ACC112 (cell line): ENCODE measurements at regions not wholly inside any gene's neighbourhood (a gene's known extent, or its start where the extent isn't known, plus 50 kb on each side); places are given as distances from the start of the nearest gene placed in this dataset.
"Not testable (repeated sequence)": the region's sequence is repeated elsewhere in the genome, so short reads cannot be mapped to it uniquely, and the experiment has no call there.

ENCODE experiments used
- H2AFZ ChIP-seq: fragments of 200-600 bp; sonication (generic); one replicate; pipeline ENCODE4 v1.6.0; 2017; ENCODE audit warnings: antibody characterized with exemption, low read length; ENCODE audit not compliant: unreplicated experiment
- H3K27ac ChIP-seq: fragments of 200-600 bp; sonication (generic); 2 replicates; pipeline ENCODE4 v1.5.1; 2014; ENCODE audit warnings: low read depth, mild to moderate bottlenecking, antibody characterized with exemption, low read length, moderate library complexity
- H3K27me3 ChIP-seq: fragments of 200-600 bp; sonication (generic); 2 replicates; pipeline ENCODE4 v1.6.1; 2014; ENCODE audit warnings: mild to moderate bottlenecking, antibody characterized with exemption, low read length, moderate library complexity, mixed read lengths; ENCODE audit not compliant: insufficient read depth
- H3K36me3 ChIP-seq: fragments of 200-600 bp; sonication (generic); 2 replicates; pipeline ENCODE4 v1.6.1; 2016; ENCODE audit warnings: mild to moderate bottlenecking, antibody characterized with exemption, low read length, moderate library complexity, mixed read lengths; ENCODE audit not compliant: insufficient read depth
- H3K4me1 ChIP-seq: fragments of 200-600 bp; sonication (generic); one replicate; pipeline ENCODE4 v1.6.1; 2016; ENCODE audit warnings: low read length, mixed read lengths; ENCODE audit not compliant: insufficient read depth, unreplicated experiment, control insufficient read depth
- H3K4me3 ChIP-seq: fragments of 200-600 bp; sonication (generic); 2 replicates; pipeline ENCODE4 v1.5.1; 2014; ENCODE audit warnings: mild to moderate bottlenecking, low read depth, low read length
- H3K79me2 ChIP-seq: fragments of 200-600 bp; sonication (generic); one replicate; pipeline ENCODE4 v1.6.0; 2016; ENCODE audit warnings: low read length; ENCODE audit not compliant: control insufficient read depth, unreplicated experiment, insufficient read depth

DNA sequence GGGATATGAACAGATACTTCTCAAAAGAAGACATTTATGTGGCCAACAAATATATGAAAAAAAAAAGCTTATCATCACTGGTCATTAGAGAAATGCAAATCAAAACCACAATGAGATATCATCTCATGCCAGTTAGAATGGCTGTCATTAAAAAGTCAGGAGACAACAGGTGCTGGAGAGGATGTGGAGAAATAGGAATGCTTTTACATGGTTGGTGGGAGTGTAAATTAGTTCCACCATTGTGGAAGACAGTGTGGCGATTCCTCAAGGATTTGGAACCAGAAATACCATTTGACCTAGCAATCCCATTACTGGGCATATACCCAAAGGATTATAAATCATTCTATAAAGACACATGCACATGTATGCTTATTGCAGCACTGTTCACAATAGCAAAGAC, 408.5 kb downstream of the RAP2B start:
- H3K79me2 ChIP-seq, H3K27ac ChIP-seq, H3K4me1 ChIP-seq: not testable (repeated sequence)

GRCh38 chr3:153572165-153572564, 410.1 kb downstream of the RAP2B start:
- H3K79me2 ChIP-seq, result no peaks in the 10 kb centered on the region
- no peak overlapping the region for H2AFZ ChIP-seq
- no peaks in the 10 kb centered on the region for H3K4me1 ChIP-seq
- no peaks in the 10 kb centered on the region for H3K36me3 ChIP-seq
- no peak overlapping the region for H3K4me3 ChIP-seq
- H3K27ac ChIP-seq, result no peak overlapping the region
- no peaks in the 10 kb centered on the region for H3K27me3 ChIP-seq

More for the DNA sequence above, 408.5 kb downstream of the RAP2B start:
- not testable (repeated sequence) for H3K36me3 ChIP-seq, H2AFZ ChIP-seq, H3K27me3 ChIP-seq, H3K4me3 ChIP-seq

DNA sequence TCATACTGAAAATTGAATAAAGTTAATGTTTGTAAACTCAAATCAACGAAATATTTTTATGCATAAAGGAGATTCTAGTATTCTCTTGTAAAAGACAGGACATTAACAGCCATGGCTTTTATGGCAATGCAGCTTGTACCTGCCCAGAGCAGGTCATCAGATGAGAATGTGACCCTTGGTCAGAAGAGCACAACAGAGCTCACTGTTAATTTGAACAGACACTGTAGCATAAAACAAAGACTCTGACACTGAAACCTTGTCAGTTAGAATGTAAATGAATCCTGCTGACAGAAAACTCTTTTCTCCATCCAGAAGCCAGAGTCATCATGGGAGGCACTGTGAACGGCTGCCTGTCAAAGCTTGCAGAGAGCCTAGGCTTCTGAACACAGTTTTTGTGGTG, 410.6 kb downstream of the RAP2B start:
- no peaks in the 10 kb centered on the region for H3K27me3 ChIP-seq
- H3K4me1 ChIP-seq, result no peaks in the 10 kb centered on the region
- no peak overlapping the region for H3K4me3 ChIP-seq
- no peaks in the 10 kb centered on the region for H3K79me2 ChIP-seq
- H3K27ac ChIP-seq, result no peak overlapping the region
- no peak overlapping the region for H2AFZ ChIP-seq
- H3K36me3 ChIP-seq, result no peaks in the 10 kb centered on the region

DNA sequence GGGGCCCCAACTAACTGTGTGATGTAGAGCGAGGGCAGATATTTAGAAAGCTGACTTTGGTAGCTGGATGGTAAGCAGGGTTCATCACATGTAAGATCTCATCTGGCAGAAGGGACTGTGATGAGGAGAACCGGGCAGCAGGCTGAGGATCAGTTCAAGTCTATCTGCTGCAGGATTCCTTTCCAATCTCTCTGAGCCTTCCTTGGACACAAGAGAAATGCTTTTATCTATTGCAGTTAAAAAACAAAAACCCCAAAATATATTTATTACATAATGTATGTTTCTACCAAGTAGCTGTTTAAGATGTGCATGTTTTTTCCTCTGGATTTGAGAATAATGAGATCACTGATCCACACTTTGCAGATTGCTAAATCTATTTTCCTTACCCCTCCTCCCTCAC, 411.5 kb downstream of the RAP2B start:
- Histone ChIP-seq H3K4me3 (no peak overlapping the region), H3K36me3 (no peaks in the 10 kb centered on the region), H3K27ac (no peak overlapping the region), H3K4me1 (no peaks in the 10 kb centered on the region), H3K27me3 (no peaks in the 10 kb centered on the region), H2AFZ (no peak overlapping the region), H3K79me2 (no peaks in the 10 kb centered on the region)

GRCh38 chr3:153574445-153574844, 412.4 kb downstream of the RAP2B start:
- Histone ChIP-seq H3K27me3 (no peaks in the 10 kb centered on the region), H3K4me3 (no peak overlapping the region), H2AFZ (no peak overlapping the region), H3K36me3 (no peaks in the 10 kb centered on the region), H3K27ac (no peak overlapping the region), H3K79me2 (no peaks in the 10 kb centered on the region), H3K4me1 (no peaks in the 10 kb centered on the region)

DNA sequence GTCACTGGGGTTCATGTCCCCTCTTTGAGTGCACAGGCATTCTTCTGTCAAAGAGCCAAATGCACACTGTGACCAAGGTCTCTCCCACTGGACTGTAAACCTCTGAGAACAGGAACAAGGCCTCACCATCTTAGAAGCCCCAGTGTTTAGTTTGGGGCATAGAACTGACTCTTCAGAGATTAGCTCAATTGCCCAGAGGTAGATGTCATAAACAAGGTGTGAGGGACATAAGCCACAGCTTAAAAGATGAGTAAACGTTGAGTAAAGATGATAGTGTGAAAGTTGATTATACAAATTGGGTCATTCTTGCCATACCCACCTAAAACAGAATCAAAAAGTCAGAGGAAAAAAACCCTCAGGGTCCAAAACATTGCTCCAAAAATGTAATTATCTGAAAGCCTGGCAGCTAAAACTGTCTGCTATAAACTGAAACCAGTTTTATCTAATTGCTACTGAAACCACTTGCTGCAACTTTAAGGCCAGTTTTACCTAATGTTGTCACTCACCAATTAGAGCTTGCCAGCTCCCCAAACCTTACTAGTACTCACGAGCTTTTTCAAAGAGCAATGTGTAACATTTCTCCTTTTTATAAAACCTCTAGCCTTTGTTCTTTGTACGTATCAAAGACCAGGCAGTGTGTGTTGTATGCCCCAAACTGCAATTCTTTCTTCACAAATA, 415.2 kb downstream of the RAP2B start:
- Histone ChIP-seq H3K4me3 (no peak overlapping the region), H2AFZ (no peak overlapping the region), H3K79me2 (no peaks in the 10 kb centered on the region), H3K4me1 (no peaks in the 10 kb centered on the region), H3K36me3 (no peaks in the 10 kb centered on the region), H3K27ac (no peak overlapping the region), H3K27me3 (no peaks in the 10 kb centered on the region; the same call in 1 of the 2 replicates)

DNA sequence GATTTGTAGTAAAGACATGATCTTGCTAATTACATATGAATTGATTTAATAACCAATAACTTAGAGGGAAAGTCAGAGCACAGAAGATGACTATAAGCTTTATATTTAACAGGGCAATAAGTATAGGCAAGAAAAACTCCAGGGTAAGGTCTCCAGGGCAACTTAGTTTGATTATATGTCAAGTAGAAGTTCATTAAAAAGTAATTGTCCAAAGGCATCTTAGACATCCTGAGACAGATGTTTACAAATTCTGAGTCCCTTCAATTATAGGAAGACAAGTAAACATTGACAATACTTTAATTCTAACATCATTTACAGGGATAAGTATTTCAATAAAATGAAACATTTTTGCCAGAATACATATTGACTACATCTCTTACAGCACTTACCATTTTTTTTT, 416.0 kb downstream of the RAP2B start:
- Histone ChIP-seq H3K4me3 (no peak overlapping the region), H3K4me1 (no peaks in the 10 kb centered on the region), H2AFZ (no peak overlapping the region), H3K36me3 (no peaks in the 10 kb centered on the region), H3K79me2 (no peaks in the 10 kb centered on the region), H3K27ac (no peak overlapping the region), H3K27me3 (no peaks in the 10 kb centered on the region; the same call in 1 of the 2 replicates)

DNA sequence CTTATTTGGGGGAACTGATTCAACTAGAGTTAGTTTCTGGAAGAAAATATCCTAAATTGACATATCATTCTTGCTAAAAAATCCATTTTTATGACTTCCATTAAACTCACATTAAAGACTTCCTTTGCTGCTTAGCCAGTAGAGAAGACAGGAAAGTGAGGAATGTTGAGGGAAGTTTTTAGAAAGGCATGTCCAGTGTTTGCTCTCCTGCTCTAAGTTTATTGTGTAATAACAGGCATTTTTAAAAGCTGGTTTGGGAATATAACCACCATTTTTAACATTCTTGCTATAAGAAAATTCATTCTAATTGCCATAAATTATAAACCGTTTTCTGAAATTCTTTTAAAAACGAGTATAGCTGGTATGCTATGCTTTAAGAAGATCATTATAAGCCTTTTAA, 428.0 kb downstream of the RAP2B start:
- H3K27ac ChIP-seq, result no peak overlapping the region
- no peaks in the 10 kb centered on the region for H3K36me3 ChIP-seq
- H3K27me3 ChIP-seq, result no peaks in the 10 kb centered on the region
- H3K4me1 ChIP-seq, result no peaks in the 10 kb centered on the region
- no peaks in the 10 kb centered on the region for H3K79me2 ChIP-seq
- H3K4me3 ChIP-seq, result no peak overlapping the region
- H2AFZ ChIP-seq, result no peak overlapping the region

- no peaks in the 10 kb centered on the region for H3K36me3 ChIP-seq
- no peaks in the 10 kb centered on the region for H3K4me1 ChIP-seq
- H3K4me3 ChIP-seq, result no peak overlapping the region
- no peak overlapping the region for H2AFZ ChIP-seq
- no peaks in the 10 kb centered on the region for H3K79me2 ChIP-seq
- H3K27me3 ChIP-seq, result no peaks in the 10 kb centered on the region
- H3K27ac ChIP-seq, result no peak overlapping the region
Observed at GRCh38 chr3:153591561-153592245, 429.7 kb downstream of the RAP2B start.

DNA sequence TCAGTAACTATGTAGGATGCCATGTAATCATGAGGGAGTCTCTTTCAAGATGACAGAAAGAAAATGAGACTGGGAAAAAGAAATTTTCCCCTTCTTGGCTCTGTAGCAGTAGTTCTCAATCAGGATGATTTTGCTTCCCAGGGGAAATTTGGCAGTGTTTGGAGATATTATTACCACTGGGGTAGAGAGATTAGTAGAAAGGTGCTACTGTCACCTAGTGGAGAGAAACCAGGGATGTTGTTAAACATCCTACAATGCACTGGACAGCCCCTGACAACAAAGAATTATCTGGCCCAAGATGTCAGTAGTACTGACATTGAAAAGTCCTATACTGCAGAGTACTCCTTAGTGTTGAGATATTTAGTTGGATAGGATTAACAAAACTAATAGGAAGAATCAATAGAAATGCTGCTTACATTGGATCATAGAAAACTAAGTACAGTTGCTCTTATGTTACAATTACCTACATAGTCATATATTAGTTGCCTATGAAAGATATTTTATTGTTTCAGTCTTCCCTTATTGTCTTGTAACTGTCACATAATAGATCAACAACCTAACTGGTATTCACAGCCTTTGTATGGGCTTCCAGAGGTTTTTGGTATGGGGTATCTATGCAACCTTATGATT, 433.3 kb downstream of the RAP2B start:
- H2AFZ ChIP-seq, result no peak overlapping the region
- H3K79me2 ChIP-seq, result no peaks in the 10 kb centered on the region
- peaks cover 11% of the 10 kb centered on the region for H3K4me1 ChIP-seq
- H3K4me3 ChIP-seq, result no peak overlapping the region
- H3K36me3 ChIP-seq, result no peaks in the 10 kb centered on the region
- no peaks in the 10 kb centered on the region for H3K27me3 ChIP-seq
- no peak overlapping the region for H3K27ac ChIP-seq

DNA sequence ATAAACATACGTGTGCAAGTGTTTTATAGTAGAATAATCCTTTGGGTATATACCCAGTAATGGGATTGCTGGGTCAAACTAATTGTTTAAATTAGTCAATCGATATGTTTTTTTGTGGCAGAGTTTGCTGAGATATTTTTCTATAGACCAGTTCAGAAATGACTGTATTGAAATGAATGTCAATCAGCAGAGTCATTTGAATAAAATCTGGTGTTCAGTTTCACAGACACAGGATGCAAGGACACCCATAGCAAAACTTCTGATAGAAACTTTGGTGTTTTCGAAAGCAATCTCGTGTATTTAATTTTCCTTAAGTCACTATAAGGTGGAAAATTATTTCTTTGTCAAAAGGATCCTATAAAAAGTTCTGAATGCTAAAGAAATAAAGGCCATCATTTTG, 434.4 kb downstream of the RAP2B start:
- H3K79me2 ChIP-seq, result no peaks in the 10 kb centered on the region
- no peak overlapping the region for H3K4me3 ChIP-seq
- H3K27me3 ChIP-seq, result no peaks in the 10 kb centered on the region
- H2AFZ ChIP-seq, result no peak overlapping the region
- no peaks in the 10 kb centered on the region for H3K36me3 ChIP-seq
- peaks cover 20% of the 10 kb centered on the region for H3K4me1 ChIP-seq
- no peak overlapping the region for H3K27ac ChIP-seq
